ENCODE measurements at regions not wholly inside any gene's neighbourhood (a gene's known extent, or its start where the extent isn't known, plus 50 kb on each side); places are given as distances from the start of the nearest gene placed in this dataset.

- TF ChIP-seq TAF1 (conservative IDR thresholded peaks at IDR 0.05) (no peak), RXRA (IDR thresholded peaks at IDR 0.05) (no peak), RAD21 (IDR thresholded peaks at IDR 0.05) (no peak), YY1 (IDR thresholded peaks at IDR 0.05) (no peak), EGR1 (IDR thresholded peaks at IDR 0.05; ENCODE audit: low read depth in 2 of 2) (no peak), SP1 (IDR thresholded peaks at IDR 0.05) (no peak), NR2F2 (IDR thresholded peaks at IDR 0.05) (no peak), GABPA (IDR thresholded peaks at IDR 0.05 in 1 of 2, conservative IDR thresholded peaks at IDR 0.05 in 1 of 2) (no peak), FOXA1 (IDR thresholded peaks at IDR 0.05) (no peak), FOXA2 (IDR thresholded peaks at IDR 0.05) (no peak), HNF4G (IDR thresholded peaks at IDR 0.05) (no peak), ATF3 (IDR thresholded peaks at IDR 0.05) (no peak), CTCF (IDR thresholded peaks at IDR 0.05; ENCODE audit: low read depth, low read length, missing input control) (no peak), REST (IDR thresholded peaks at IDR 0.05) (no peak), MAX (IDR thresholded peaks at IDR 0.05) (no peak), JUND (IDR thresholded peaks at IDR 0.05) (no peak), HNF4A (conservative IDR thresholded peaks at IDR 0.05) (no peak)
- Histone ChIP-seq H3K4me1 (ENCODE audit: control insufficient read depth in 4 of 4, insufficient read depth in 4 of 4, low read length in 3 of 4) (no peaks in the 10 kb centered on the region), H3K36me3 (ENCODE audit: control insufficient read depth in 4 of 4, insufficient read depth in 3 of 4, low read depth in 1 of 4, low read length in 3 of 4) (no peaks in the 10 kb centered on the region), H3K9ac (ENCODE audit: low read depth in 1 of 2, low read length in 2 of 2) (no peak overlapping the region), H3K27me3 (ENCODE audit: control insufficient read depth in 4 of 4, insufficient read depth in 4 of 4, low read length in 3 of 4) (peaks cover 0 to 2% (median 0%) of the 10 kb centered on the region in 4 donors), H3K4me3 (ENCODE audit: low read depth in 1 of 3, low read length in 3 of 3) (no peak overlapping the region), H3K9me3 (ENCODE audit: control insufficient read depth in 4 of 4, low read length in 3 of 4) (no peaks in the 10 kb centered on the region), H3K27ac (ENCODE audit: low read depth in 1 of 2, low read length in 2 of 2) (no peak overlapping the region)
- WGBS, result 69% methylated on average over 3 of the region's 3 CpGs
- no peak for DNase-seq (ENCODE audit: low spot score)
Observed at GRCh38 chr9:120066315-120066714, 513.7 kb downstream of the CDK5RAP2 start.

GRCh38 chr9:120065151-120065550 lies 514.8 kb downstream of the CDK5RAP2 start:
- 48% methylated on average over 4 of the region's 4 CpGs for WGBS
- Histone ChIP-seq H3K36me3 (ENCODE audit: control insufficient read depth in 4 of 4, insufficient read depth in 3 of 4, low read depth in 1 of 4, low read length in 3 of 4) (no peaks in the 10 kb centered on the region), H3K27me3 (ENCODE audit: control insufficient read depth in 4 of 4, insufficient read depth in 4 of 4, low read length in 3 of 4) (peaks cover 0 to 2% (median 0%) of the 10 kb centered on the region in 4 donors), H3K9me3 (ENCODE audit: control insufficient read depth in 4 of 4, low read length in 3 of 4) (no peaks in the 10 kb centered on the region), H3K27ac (ENCODE audit: low read depth in 1 of 2, low read length in 2 of 2) (no peak overlapping the region), H3K9ac (ENCODE audit: low read depth in 1 of 2, low read length in 2 of 2) (no peak overlapping the region), H3K4me1 (ENCODE audit: control insufficient read depth in 4 of 4, insufficient read depth in 4 of 4, low read length in 3 of 4) (no peaks in the 10 kb centered on the region), H3K4me3 (ENCODE audit: low read depth in 1 of 3, low read length in 3 of 3) (no peak overlapping the region)
- DNase-seq (ENCODE audit: low spot score), result no peak
- TF ChIP-seq RXRA (IDR thresholded peaks at IDR 0.05), result no peak
- no peak for TF ChIP-seq HNF4A (conservative IDR thresholded peaks at IDR 0.05)
- no peak for TF ChIP-seq GABPA (IDR thresholded peaks at IDR 0.05 in 1 of 2, conservative IDR thresholded peaks at IDR 0.05 in 1 of 2)
- no peak for TF ChIP-seq CTCF (IDR thresholded peaks at IDR 0.05; ENCODE audit: low read depth, low read length, missing input control)
- TF ChIP-seq NR2F2 (IDR thresholded peaks at IDR 0.05), result no peak
- TF ChIP-seq REST (IDR thresholded peaks at IDR 0.05), result no peak
- no peak for TF ChIP-seq HNF4G (IDR thresholded peaks at IDR 0.05)
- no peak for TF ChIP-seq TAF1 (conservative IDR thresholded peaks at IDR 0.05)
- TF ChIP-seq SP1 (IDR thresholded peaks at IDR 0.05), result no peak
- no peak for TF ChIP-seq FOXA2 (IDR thresholded peaks at IDR 0.05)
- TF ChIP-seq ZBTB33 (IDR thresholded peaks at IDR 0.05), result no peak
- no peak for TF ChIP-seq RAD21 (IDR thresholded peaks at IDR 0.05)
- TF ChIP-seq JUND (IDR thresholded peaks at IDR 0.05), result no peak

Measured in liver (tissue), 8 donors.